ENCODE measurements at regions not wholly inside any gene's neighbourhood (a gene's known extent, or its start where the extent isn't known, plus 50 kb on each side); places are given as distances from the start of the nearest gene placed in this dataset.
"Not testable (repeated sequence)": the region's sequence is repeated elsewhere in the genome, so short reads cannot be mapped to it uniquely, and the experiment has no call there.

DNA sequence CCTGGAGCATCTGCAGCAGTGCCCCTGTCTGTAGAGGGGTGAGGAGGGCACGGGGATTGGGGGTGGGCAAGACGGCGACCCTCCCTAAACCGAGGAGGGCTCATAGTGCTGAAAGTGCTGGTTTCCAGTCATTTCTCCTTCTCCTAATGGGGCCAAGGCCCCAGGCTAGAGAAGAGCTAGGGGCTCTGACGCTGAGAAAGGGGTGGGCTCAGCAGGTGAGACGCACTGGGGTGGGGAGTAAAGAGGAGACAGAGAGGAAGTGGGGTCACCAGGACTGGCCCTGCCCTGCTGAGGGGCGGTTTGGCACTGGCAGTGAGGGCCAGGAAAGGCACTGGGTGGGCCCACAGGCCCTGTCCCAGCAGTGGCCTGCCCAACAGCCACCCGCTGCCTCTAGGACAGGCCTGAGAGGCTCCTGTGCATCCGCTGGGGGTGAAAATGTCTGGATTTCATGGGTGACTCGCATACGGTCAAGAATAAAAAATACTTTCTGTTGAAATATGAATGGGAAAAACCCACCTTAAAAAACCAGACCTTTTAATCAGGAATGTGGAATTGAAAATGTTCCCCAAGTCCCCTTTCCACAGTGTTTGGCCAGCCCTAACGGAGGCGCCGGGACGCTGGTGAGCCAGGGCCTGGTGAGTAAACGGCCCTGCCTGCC lies 122.4 kb upstream of the SMURF2 start:
- no peak for DNase-seq (ENCODE audit: low spot score)

DNA sequence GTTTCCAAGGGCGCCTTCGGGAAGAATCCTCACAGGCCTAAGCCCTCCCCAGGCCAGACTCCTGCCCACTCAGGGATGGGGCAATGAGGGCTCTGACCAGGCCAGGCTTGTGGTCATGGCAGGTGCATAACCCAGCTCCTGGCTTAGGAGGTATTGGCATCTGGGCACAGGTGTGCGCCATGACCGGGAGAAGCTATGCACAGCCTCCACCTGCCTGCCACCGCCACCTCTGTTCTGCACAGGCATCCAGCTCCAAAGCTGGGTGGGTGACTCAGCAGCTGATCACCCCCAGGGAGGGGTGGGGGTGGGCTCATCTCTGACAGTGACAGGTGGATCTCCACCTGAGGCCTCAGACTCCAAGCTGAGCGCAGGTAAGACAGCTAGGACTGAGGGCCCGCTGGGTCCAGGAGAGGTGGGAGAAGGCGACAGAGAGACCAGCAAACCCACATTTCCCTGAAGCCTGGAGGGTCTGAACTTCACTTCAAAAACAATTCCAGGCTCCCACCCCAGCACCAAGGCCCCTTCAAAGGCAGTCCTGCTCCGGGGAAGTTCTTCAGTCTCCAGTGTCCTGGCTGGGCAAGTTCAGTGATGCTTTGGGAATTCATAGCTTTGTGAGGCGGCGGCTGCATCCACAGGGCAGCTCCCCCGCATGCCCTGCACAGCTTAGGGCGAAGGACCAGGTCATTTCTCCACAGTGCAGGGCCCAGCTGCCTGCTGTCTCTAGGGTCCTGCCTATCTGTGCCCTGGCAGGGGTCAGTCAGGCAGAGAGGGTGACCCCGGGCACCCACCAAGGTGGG lies 121.6 kb upstream of the SMURF2 start:
- DNase-seq (ENCODE audit: low spot score), result no peak

DNA sequence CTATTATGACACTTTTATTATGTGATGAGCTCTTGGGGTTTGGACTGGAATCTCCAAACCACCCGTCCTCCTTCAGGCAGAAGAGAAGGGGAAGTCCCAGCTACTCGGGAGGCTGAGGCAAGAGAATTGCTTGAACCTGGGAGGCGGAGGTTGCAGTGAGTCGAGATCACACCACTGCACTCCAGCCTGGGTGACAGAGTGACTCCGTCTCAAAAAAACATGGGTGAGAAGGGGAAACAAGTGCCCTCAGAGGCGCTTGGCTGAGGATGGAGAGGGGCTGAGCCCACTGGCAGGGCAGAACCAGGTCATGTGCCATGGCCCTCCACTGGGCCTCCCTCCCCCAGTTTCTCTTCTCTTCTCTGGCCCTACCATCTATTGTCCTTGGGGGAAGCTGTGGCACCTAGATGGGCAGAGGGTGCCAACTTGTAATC lies 120.9 kb upstream of the SMURF2 start:
- DNase-seq (ENCODE audit: low spot score), result no peak

DNA sequence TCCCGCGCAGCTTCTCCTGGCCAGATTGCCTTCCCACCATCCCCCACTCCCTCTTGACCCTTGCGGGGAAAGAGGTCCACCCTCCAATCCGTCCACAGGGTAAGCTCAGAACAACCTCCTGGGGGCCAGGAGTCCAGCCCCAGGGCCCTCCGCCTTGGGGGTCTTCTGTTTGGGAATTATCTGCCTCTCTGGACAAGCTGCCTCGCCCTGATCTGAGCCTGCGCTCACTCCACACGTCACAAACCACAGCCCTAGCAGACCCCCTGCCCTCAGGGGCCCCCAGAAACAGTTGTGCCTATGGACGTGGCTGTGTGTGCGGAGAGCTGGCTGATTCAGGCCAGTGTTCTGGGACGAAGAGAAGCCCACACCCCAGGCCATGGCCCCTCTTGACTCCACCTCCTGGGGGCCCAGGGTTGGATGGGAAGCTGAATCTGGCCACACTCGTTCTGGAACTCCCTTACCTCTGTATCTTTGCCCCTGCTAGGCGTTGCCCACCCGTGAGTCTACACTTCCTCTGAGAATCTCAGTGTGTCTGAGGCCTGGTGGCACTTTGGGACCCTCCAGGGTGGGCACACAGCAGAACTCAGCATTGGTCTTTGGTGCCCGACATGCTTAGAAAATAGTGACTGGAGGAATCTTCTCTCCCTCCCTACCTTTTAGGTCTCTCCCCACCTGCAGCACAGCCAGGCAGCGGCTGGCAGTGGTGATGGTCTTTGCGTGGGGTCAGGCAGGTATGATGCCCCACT lies 119.9 kb upstream of the SMURF2 start:
- DNase-seq (ENCODE audit: low spot score), result no peak

DNA sequence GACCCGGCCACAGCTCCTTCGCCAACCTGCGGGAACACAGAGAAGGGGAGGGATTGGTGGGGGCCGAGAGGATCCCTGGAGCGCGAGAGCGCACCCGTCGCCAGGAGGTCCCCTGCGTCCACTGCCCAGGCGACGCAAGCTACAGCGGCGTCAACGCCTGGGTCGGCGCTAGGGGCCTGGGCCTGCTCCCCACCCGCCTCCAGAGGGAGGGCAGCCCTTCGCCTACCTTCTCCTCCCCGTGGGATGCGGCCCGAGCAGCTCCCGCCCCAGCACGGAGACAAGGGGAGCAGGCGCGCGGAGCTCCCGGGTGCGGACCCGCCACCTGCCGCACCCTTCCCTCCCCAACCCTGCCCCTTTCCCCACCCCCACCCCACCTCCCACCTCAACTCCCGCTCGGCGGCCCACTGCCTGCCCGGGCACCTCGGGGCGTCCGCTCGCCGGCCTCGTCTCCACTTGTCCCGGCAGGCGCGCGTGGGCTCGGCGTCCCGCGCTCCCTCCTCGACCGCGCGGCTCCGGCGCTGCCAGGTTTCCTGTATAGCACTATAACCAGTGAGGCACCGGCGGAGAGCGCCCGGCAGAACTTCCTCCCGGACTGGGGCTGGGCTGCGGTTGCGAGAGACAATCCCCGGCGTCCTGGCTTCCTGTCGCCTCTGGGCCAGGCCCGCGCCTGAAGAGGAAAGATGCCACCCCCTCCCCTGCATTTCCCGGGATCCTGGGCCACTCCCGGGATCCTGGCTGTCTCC lies 119.1 kb upstream of the SMURF2 start:
- peak; percentile 57 for DNase-seq (ENCODE audit: low spot score)

DNA sequence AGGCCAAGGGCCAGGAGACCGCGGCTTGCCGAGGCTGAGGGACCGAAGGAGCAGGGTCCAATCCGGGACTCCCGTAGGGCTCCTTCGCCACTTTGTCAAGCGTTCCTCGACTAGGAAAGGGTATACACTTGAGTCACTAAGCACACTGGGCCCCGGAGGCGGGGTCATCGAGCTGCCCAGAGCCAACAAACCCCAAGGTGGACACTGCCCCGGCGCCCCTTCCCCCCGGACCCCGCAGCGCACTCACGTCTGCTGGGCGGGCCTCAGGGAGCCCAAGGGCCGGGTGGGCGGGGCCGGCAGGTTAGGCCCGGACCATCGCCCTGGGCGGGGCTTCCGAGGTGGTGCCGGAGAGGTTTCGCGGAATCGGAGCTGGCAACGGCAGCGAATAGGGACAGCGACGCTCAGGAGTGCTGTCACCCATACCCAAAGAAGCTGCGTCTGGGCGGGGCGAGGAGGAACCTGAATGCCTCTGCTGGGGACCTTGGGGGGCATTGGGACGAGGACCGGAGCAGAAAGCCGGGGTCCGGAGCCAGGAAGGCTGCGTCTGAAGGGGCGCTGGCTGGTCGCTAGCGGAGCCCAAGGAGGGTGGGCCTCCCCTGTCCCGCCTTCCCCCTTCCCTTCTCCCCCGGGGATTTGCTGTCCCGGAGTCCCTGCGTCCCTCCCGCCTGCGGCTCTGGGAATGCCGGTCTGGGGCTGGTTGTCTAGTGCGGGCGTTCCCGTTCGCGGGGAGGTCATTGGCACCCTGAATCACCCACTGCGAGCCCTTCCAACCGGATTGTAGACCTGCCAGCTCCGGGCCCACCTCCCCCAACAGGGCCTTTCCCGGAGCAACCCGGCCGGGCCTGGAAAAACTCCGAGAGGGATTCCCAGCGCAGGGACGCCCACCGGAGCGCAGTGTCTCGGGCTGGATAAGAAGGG lies 118.2 kb upstream of the SMURF2 start:
- peak; percentile 42 for DNase-seq (ENCODE audit: low spot score)

DNA sequence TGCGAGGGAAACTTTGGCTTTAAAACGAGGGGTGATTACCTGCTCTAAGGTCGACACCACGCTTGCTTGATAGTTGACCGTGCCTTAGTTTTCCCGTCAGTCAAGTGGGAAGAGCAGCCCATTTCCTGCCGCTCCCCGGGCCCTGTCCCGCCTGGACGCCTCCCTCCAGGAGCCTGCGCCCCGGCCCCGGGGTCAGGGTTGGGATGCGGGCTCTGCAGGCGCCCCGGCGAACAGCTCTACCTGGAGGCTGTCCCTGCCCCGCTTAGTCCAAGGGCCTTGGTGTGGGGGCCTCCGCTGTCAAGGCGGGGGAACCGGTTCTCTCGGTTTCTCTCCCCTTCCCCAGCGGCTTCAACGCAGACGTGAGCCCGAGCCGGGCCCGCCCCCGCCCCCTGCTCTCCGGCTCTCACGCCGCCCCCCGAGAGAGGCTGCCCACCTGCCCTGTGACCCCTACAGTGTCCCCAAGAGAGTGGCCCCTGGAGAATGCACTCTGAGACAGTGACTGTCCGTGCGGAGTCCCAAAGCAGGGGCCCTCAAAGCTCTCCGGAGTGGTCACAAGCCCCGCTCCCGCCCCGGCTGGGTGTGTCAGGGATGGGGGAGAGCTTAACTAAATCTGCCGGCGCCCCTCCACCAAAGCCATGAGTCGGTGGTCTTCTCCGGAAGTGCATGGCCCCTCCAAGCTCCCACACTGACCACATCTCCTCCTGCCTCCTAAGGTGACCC lies 117.4 kb upstream of the SMURF2 start:
- DNase-seq (ENCODE audit: low spot score), result no peak

DNA sequence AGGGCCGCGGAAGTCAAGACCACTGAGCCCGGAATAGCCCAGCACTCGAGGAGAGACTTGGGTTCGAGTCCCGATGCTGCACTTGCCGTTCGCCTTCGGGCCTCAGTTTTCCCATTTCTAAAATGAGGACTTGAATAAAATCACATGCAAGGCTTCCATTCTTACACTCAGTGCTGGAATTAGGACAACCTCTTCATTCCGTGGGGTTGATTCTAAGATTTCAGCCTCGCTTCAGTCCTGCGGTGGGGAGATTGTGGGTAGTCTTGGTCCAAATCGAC lies 116.9 kb upstream of the SMURF2 start:
- not testable (repeated sequence) for DNase-seq (ENCODE audit: low spot score)

DNA sequence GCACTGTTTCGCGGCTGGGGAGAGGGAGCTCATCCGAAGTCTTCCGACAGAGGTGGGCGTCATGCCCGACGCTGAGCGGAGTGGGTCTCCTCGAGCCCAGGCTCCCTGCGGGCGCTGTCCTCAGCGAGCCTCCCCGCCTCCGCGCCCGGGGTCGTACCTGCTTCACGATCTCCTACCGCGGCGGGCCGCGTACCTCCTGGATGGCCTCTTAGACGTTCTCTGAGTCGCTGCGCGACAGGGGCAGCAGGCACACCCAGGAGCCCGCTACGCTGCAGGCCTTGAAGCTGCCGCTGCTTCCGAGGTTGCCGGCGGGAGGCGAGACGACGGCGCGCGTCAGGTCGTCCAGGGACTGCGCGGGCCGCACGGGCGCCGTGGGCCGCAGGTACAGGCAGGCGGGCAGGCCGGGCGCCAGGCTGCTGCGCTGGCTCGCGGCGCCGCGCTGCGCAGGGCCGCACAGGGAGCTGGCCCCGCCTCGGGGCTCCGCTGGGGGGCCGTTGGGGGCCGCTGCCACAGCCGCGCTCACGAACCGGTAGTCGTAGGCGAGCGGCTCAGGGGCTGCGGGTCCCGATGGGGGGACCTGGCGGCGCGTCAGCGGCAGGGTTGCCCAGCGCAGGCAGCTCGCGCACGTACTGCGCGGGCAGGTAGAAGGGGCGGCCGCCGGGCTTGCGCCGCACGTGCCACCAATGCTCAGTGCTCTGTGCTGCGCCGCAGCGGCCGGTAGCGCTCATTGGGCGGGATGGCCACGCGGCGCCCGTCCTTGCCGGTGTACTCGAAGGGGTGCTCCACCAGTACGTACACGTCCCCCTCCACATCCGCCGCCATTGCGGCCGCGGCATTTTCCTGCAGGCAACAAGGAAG lies 116.4 kb upstream of the SMURF2 start:
- DNase-seq (ENCODE audit: low spot score), result peak; percentile 22

DNA sequence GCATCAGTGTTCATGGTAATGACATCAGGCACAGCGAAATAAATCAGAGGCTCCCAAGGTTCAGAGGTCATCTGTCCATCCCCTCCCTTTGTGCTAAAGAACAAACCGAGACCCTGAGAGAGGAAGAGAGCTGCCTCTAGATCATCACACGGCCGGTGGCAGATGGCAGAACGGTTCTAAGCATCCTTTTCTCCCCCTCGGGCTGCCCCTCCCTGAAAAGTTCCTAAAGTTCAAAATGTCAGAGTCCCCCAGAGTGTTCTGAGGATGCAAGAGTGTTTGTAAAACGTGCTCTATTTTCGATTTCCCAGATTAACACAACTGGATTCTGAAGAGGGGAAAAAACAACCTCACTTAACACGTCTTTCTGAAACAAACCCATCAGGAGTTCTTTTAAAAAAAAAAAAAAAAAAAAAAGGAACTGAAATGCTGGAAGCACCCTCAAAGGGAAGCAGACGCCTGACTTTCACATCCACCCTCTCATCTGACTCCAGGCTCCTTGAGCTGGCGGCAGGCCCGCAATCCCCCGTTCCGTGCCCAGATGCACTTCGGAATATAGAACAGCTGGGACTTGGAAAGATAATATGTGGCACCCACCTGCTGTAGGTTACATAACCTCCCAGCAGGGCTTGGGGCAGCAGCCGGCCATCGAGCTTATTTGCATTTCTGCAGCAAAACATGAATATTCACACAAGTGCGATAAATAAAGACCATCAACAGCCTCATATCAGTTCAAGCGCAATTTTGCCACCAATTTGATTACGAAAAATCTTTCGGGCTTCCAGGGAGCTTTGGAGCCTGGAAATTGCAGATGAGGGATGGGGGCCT lies 115.5 kb upstream of the SMURF2 start:
- no peak for DNase-seq (ENCODE audit: low spot score)

DNA sequence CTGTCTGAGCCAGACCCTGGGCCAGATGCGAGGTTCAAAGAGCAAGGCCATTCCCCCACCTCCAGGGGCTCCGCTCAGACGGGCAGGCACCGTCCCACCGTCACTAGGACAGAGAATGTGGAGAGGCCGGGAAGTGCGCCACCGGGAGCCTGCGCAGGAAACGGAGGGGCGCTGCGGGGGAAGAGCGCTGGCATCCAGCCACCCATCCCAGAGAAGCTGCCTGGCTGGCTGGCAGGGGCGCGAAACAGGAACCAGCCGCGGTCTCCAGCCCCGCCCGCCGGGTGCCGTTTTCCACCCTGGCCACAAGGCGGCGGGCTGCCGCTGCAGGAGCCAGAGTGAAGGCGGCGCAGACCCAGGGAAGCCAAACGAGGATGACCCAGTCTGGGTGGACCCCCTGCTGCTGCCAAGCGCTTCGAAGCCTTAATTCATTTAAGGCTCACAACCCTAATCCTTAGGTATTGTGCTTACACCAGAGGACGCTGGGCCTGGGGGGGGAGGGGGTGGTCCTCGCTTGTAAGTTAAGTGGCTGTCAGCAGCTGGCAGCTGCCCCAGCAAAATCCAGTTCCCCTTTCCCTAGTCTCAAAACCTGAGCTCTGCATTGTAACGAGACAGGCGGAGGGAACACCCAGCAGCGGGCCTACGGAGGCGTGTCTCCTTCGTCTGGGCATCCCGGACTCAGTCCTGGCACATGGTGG lies 114.8 kb upstream of the SMURF2 start:
- DNase-seq (ENCODE audit: low spot score), result peak; percentile 91

DNA sequence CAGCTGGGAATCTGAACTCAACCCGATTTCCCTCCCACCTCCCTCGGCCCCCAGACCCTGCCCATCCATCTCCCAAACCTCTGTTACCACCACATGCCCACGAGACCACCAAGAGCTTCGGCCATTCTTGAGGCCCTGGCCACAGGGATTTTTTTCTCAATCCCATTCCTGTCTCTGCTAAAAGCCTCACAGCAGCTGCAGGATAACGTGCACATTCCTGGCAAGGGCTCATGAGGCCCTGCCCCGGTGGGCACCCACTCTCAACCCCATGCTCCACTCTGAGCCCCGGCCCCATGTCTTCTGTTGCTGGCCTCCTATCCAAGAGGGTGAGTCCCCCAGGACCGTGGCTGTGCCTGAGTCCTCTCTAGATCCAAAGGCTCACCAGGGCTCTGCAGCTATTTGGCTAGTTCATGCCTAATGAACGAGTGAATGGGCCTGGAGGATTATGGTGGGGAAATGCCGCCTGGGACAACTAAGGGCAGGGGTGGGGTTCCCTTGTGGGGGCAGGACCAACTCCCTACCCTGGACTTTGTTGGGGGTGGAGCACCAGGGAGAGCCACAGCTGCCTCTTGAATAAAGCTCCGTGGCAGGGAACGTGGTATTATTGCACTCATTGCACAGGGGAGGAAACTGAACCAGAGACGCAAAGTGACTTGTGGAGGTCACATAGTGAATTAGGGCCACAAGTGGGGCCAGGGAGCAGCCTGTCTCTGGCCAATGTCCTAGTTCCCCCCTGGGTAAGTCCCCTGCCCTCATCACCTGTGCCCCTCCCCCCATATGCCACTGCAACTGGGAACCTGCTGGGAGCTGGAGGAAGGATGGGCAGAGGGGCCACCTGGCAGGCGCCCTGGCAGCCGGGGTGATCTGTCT lies 113.8 kb upstream of the SMURF2 start:
- DNase-seq (ENCODE audit: low spot score), result no peak

DNA sequence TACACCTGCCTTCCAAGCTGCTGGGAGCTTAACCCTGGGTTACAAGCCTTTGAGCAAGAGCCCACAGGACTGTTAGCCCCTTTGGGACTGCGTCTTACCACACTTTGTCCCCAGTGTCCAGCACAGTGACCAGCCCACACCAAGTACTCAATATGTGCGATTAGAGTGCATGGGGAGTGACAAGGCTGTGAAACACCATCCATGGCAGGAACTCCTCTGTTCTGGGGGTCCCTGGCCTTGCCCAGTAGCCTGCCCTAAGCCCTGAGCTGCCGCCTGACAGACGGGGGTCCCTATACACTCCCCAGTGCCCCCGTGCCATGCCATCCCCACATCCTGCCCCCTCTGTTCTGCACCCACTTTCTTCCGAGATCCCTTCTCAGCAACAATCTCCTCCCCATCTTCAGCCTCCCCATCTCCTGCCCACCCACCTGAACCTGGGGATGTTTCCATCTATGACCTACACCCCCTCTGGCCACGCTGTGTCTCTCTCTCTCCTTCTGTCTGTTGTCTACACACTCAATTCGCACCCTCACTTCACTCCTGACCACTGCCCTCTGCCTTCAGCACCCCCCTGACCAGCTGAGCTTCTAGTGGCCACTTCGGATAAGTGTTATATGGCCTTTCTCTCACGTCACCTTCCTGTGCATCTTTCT lies 112.9 kb upstream of the SMURF2 start:
- DNase-seq (ENCODE audit: low spot score), result no peak

DNA sequence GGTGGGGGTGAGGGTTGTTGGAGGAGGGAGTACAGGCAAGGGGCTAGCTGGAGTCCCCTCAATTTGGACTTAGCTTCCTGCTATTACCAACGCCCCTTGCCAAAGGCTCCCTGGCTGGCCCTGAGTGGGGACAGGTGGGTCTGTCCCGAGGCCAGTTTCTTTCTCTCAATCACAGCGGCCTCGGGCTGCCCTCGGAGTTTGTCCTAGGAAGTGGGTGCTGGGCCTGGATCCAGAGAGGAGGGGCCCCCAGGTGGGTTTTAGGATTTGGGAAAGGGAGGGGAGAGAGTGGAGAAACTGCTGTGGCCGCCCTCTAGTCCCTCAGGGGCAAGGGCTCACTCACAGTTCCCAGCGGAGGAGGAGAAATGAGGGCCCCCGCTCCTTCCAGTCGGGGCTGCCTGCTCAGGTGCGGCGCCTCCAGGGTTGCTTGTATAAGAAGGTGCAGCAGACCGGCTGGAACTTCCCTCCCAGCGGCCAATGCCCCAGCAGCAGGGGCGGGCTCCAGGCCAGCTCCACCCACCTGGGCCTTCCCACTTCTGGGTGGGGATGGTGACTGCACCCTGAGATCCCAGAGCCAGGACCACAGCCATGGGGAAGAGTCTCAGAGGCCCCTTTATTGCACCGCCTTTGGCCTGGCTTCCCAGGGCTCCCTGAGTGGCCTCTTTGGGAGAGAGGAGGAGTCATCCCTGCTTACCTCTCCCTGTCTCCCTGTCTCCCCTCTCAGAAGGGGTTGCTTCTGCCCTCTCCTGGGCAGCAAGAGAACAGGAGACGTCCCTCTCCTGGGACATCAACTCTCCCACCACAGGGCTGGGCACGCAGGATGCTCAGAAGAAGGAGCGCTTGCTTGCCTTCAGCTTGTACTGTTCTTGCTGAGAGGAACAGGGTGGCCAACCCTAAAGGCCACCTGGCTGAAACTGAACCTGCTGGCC lies 112.0 kb upstream of the SMURF2 start:
- peak; percentile 39 for DNase-seq (ENCODE audit: low spot score)

DNA sequence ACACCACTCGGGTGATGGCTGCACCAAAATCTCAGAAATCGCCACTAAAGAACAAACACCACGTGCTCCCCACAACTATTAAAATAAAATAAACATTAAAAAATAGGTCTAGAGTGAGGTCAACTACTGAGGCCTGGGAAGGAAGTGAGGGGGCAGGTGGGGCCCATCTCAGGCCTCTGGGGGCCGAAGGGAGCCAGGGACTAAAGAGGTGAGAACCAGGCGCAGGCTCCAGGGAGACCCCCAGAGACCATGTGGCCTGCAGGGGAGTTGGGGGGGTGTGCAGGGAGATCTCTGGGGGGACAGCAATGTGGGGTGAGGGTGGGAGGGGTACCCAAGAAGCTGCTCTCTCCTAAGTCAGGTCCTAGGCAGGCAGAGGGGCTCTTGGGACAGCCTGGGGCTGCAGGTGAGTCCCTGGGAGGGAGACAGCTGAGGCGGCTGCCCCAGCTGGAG lies 111.3 kb upstream of the SMURF2 start:
- DNase-seq (ENCODE audit: low spot score), result no peak

All from AG20443 (cell line).